CD4-positive, alpha-beta T cell treated with Interleukin-4 for 4 hours (primary cell): ENCODE measurements at regions not wholly inside any gene's neighbourhood (a gene's known extent, or its start where the extent isn't known, plus 50 kb on each side); places are given as distances from the start of the nearest gene placed in this dataset.
A peak's percentile ranks its signal among the peaks of the same experiment; 100 is the strongest.

Experiments used
- DNase-seq: peaks from one replicate; pipeline ENCODE4 v3.0.0-alpha.2; 2020

- DNase-seq, result no peak
These were observed 180.6 kb upstream of the ZFP64 start for GRCh38 chr20:52372169-52372568.

GRCh38 chr20:52365688-52366087 is 174.1 kb upstream of the ZFP64 start:
- no peak for DNase-seq

- no peak for DNase-seq
These were observed 172.8 kb upstream of the ZFP64 start for GRCh38 chr20:52364405-52364804.

GRCh38 chr20:52361650-52362049 is 170.1 kb upstream of the ZFP64 start:
- DNase-seq, result no peak

- no peak for DNase-seq
These were observed 158.2 kb upstream of the ZFP64 start for GRCh38 chr20:52349806-52350205.

- DNase-seq, result no peak
These were observed 156.9 kb upstream of the ZFP64 start for GRCh38 chr20:52348434-52348833.

- no peak for DNase-seq
These were observed 155.2 kb upstream of the ZFP64 start for GRCh38 chr20:52346797-52347196.

- DNase-seq, result peak; percentile 18
These were observed 151.3 kb upstream of the ZFP64 start for GRCh38 chr20:52342913-52343312.

GRCh38 chr20:52340036-52340634 is 148.6 kb upstream of the ZFP64 start:
- no peak for DNase-seq

GRCh38 chr20:52332649-52333250 is 141.2 kb upstream of the ZFP64 start:
- no peak for DNase-seq

GRCh38 chr20:52332230-52332629 is 140.7 kb upstream of the ZFP64 start:
- DNase-seq, result no peak

- DNase-seq, result no peak
These were observed 140.1 kb upstream of the ZFP64 start for GRCh38 chr20:52331655-52332054.

GRCh38 chr20:52321396-52321795 is 129.8 kb upstream of the ZFP64 start:
- no peak for DNase-seq

- no peak for DNase-seq
These were observed 127.1 kb upstream of the ZFP64 start for GRCh38 chr20:52318651-52319050.

GRCh38 chr20:52313341-52313963 is 121.9 kb upstream of the ZFP64 start:
- DNase-seq, result no peak

GRCh38 chr20:52312132-52312729 is 120.7 kb upstream of the ZFP64 start:
- peak; percentile 72 for DNase-seq

- DNase-seq, result no peak
These were observed 119.7 kb upstream of the ZFP64 start for GRCh38 chr20:52311209-52311794.

- DNase-seq, result no peak
These were observed 117.6 kb upstream of the ZFP64 start for GRCh38 chr20:52309181-52309580.

GRCh38 chr20:52306477-52306876 is 114.9 kb upstream of the ZFP64 start:
- DNase-seq, result no peak

- peak; percentile 62 for DNase-seq
These were observed 114.3 kb upstream of the ZFP64 start for GRCh38 chr20:52305858-52306257.

GRCh38 chr20:52305024-52305645 is 113.6 kb upstream of the ZFP64 start:
- DNase-seq, result no peak

- no peak for DNase-seq
These were observed 111.8 kb upstream of the ZFP64 start for GRCh38 chr20:52303281-52303950.

GRCh38 chr20:52302736-52303135 is 111.2 kb upstream of the ZFP64 start:
- DNase-seq, result no peak
